ENCODE measurements at regions not wholly inside any gene's neighbourhood (a gene's known extent, or its start where the extent isn't known, plus 50 kb on each side); places are given as distances from the start of the nearest gene placed in this dataset.

DNA sequence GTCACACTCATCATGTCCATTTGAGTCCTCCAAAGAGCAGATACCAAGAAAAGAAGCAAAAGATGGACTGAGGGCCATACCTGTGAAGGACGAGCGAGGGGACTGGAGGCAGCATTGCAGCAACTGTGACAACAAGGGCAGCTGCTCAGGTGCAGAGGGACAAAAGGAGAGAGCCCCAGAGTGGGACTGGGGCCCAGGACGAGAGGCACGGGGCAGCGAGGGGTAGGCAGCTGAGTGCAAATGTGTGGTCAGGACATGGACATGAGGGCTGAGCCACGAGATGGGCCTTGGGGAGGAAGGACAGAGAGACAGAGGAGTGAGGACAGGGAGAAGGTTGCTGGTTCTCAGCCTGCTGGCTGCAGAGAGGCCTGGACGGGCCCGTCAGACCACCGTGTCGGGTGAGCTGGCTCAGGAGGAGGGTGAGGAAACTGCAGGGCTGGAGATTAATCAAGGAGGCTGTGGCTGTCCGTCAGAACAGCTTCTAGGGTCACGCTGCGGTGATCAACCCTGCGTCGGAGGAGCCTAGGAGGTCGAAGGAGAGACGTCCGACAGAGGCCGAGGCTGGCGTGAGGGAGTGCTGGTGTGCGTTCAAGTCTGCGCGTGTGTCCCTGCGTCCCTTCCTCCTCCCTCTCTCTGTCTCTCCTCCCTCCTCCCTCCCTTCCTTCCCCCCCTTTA lies 206.8 kb upstream of the HDAC4 start:
- dilution Hi-C loops (cut with MboI; ENCODE audit: extremely low pct_ligation_motif_present, low sequenced_read_pairs): no loop called here
- no peak for FAIRE-seq

GRCh38 chr2:239606741-239607516 lies 206.1 kb upstream of the HDAC4 start:
- Histone ChIP-seq H3K79me2 (ENCODE audit: control insufficient read depth, insufficient read depth, low read length) (no peaks in the 10 kb centered on the region), H3K27me3 (ENCODE audit: control insufficient read depth, extremely low read depth, insufficient read depth, low read length) (no peaks in the 10 kb centered on the region), H3K4me3 (ENCODE audit: control insufficient read depth in 2 of 3, extremely low read depth in 1 of 3, insufficient read depth in 2 of 3, low read depth in 1 of 3, low read length in 3 of 3) (no peak overlapping the region), H2AFZ (ENCODE audit: control insufficient read depth, low read length) (no peak overlapping the region), H3K9ac (ENCODE audit: control insufficient read depth, extremely low read depth, insufficient read depth, low read length) (no peak overlapping the region), H4K20me1 (ENCODE audit: control insufficient read depth, extremely low read depth, insufficient read depth, low read length) (no peaks in the 10 kb centered on the region), H3K9me1 (ENCODE audit: control insufficient read depth, extremely low read depth, insufficient read depth, low read length) (no peaks in the 10 kb centered on the region), H3K27ac (ENCODE audit: control insufficient read depth, insufficient read depth, low read length) (no peak overlapping the region), H3K9me3 (ENCODE audit: control insufficient read depth, low read depth, low read length) (no peaks in the 10 kb centered on the region), H3K4me1 (ENCODE audit: control insufficient read depth, extremely low read depth, insufficient read depth, low read length) (no peaks in the 10 kb centered on the region), H3K36me3 (ENCODE audit: control insufficient read depth in 2 of 2, extremely low read depth in 1 of 2, insufficient read depth in 2 of 2, low read length in 2 of 2) (no peaks in the 10 kb centered on the region), H3K4me2 (ENCODE audit: control insufficient read depth, extremely low read depth, insufficient read depth, low read depth, low read length) (no peak overlapping the region)
- FAIRE-seq: no peak
- no peak for DNase-seq (ENCODE audit: low read depth, low spot score)
- dilution Hi-C loops (cut with MboI; ENCODE audit: extremely low pct_ligation_motif_present, low sequenced_read_pairs): no loop called here
- TF ChIP-seq CTCF (optimal IDR thresholded peaks at IDR 0.05 in 1 of 3, IDR thresholded peaks at IDR 0.05 in 1 of 3, conservative IDR thresholded peaks at IDR 0.05 in 1 of 3; ENCODE audit: extremely low read depth in 1 of 3, insufficient read depth in 2 of 3, low read length in 3 of 3) (no peak), EZH2 (IDR thresholded peaks at IDR 0.05; ENCODE audit: low read length) (no peak)

More for the DNA sequence above, 206.8 kb upstream of the HDAC4 start:
- Histone ChIP-seq H3K9ac (ENCODE audit: control insufficient read depth, extremely low read depth, insufficient read depth, low read length) (no peak overlapping the region), H3K9me1 (ENCODE audit: control insufficient read depth, extremely low read depth, insufficient read depth, low read length) (no peaks in the 10 kb centered on the region), H3K9me3 (ENCODE audit: control insufficient read depth, low read depth, low read length) (no peaks in the 10 kb centered on the region), H3K4me3 (ENCODE audit: control insufficient read depth in 2 of 3, extremely low read depth in 1 of 3, insufficient read depth in 2 of 3, low read depth in 1 of 3, low read length in 3 of 3) (no peak overlapping the region), H3K4me1 (ENCODE audit: control insufficient read depth, extremely low read depth, insufficient read depth, low read length) (no peaks in the 10 kb centered on the region), H3K36me3 (ENCODE audit: control insufficient read depth in 2 of 2, extremely low read depth in 1 of 2, insufficient read depth in 2 of 2, low read length in 2 of 2) (no peaks in the 10 kb centered on the region), H2AFZ (ENCODE audit: control insufficient read depth, low read length) (no peak overlapping the region), H3K27ac (ENCODE audit: control insufficient read depth, insufficient read depth, low read length) (no peak overlapping the region), H3K79me2 (ENCODE audit: control insufficient read depth, insufficient read depth, low read length) (no peaks in the 10 kb centered on the region), H3K4me2 (ENCODE audit: control insufficient read depth, extremely low read depth, insufficient read depth, low read depth, low read length) (no peak overlapping the region), H4K20me1 (ENCODE audit: control insufficient read depth, extremely low read depth, insufficient read depth, low read length) (no peaks in the 10 kb centered on the region), H3K27me3 (ENCODE audit: control insufficient read depth, extremely low read depth, insufficient read depth, low read length) (no peaks in the 10 kb centered on the region)
- no peak for DNase-seq (ENCODE audit: low read depth, low spot score)
- TF ChIP-seq CTCF (optimal IDR thresholded peaks at IDR 0.05 in 1 of 3, IDR thresholded peaks at IDR 0.05 in 1 of 3, conservative IDR thresholded peaks at IDR 0.05 in 1 of 3; ENCODE audit: extremely low read depth in 1 of 3, insufficient read depth in 2 of 3, low read length in 3 of 3) (no peak), EZH2 (IDR thresholded peaks at IDR 0.05; ENCODE audit: low read length) (no peak)

All from keratinocyte (primary cell).